ENCODE measurements at regions not wholly inside any gene's neighbourhood (a gene's known extent, or its start where the extent isn't known, plus 50 kb on each side); places are given as distances from the start of the nearest gene placed in this dataset.

- TF ChIP-seq MYB (IDR thresholded peaks at IDR 0.05; ENCODE audit: borderline replicate concordance, low read depth, low read length) (no peak), ATF2 (IDR thresholded peaks at IDR 0.05; ENCODE audit: low read length) (no peak), TAF1 (IDR thresholded peaks at IDR 0.05; ENCODE audit: borderline replicate concordance, low read depth, low read length) (no peak)
Observed at GRCh38 chr1:194176212-194176611, 989.8 kb upstream of the B3GALT2 start (continued).

- WGBS (ENCODE audit: insufficient coverage, insufficient replicate concordance, low lambda C conversion rate, missing lambda C conversion rate), result 36% methylated on average over 1 of the region's 1 CpG
- no peak for DNase-seq (ENCODE audit: low read depth, low spot score)
- no peak for ATAC-seq
- no peak for FAIRE-seq
- no peaks in the 10 kb centered on the region for H3K4me1 ChIP-seq (ENCODE audit: control insufficient read depth, insufficient read depth, low read length)
- no peaks in the 10 kb centered on the region for H3K79me2 ChIP-seq (ENCODE audit: control insufficient read depth, insufficient read depth, low read length)
- H3K36me3 ChIP-seq (ENCODE audit: control insufficient read depth in 2 of 2, insufficient read depth in 2 of 2, low read length in 1 of 2), result no peaks in the 10 kb centered on the region
- H3K27me3 ChIP-seq (replicated peaks in 1 of 2; ENCODE audit: control insufficient read depth in 2 of 2, insufficient read depth in 2 of 2, low read length in 1 of 2), result no peaks in the 10 kb centered on the region
- intact Hi-C loops (cut with micrococcal nuclease; ENCODE audit: unreplicated experiment), result no loop called here
- RAD21 ChIA-PET (ENCODE audit: unreplicated experiment), result no interaction called here
- in situ Hi-C loops (cut with MboI), result no loop called here
- H3K9me3 ChIP-seq (replicated peaks; ENCODE audit: control insufficient read depth, insufficient read depth, low read length), result no peaks in the 10 kb centered on the region
- H3K4me2 ChIP-seq (ENCODE audit: control insufficient read depth, insufficient read depth), result no peak overlapping the region
- SMC1A ChIA-PET (ENCODE audit: uncharacterized antibody, unreplicated experiment), result no interaction called here
- CTCF ChIA-PET, result no interaction called here
- no peak overlapping the region for H3K9ac ChIP-seq (ENCODE audit: control insufficient read depth, insufficient read depth, low read length)
- TF ChIP-seq KLF5 (IDR thresholded peaks at IDR 0.05; ENCODE audit: partially characterized antibody), result no peak
- BruUV-seq (replicated peaks), result no TSS peak
- H4K20me1 ChIP-seq (ENCODE audit: control insufficient read depth, insufficient read depth), result no peaks in the 10 kb centered on the region
- no peak overlapping the region for H2AFZ ChIP-seq (ENCODE audit: control insufficient read depth, low read depth, low read length)
- POLR2A ChIA-PET, result no interaction called here
- no peak overlapping the region for H3K27ac ChIP-seq (ENCODE audit: control insufficient read depth, insufficient read depth)
- H3K4me3 ChIP-seq, result no peak overlapping the region
Observed at GRCh38 chr1:194175251-194175650, 988.8 kb upstream of the B3GALT2 start.

- SMC1A ChIA-PET (ENCODE audit: uncharacterized antibody, unreplicated experiment), result no interaction called here
- RAD21 ChIA-PET (ENCODE audit: unreplicated experiment), result no interaction called here
- intact Hi-C loops (cut with micrococcal nuclease; ENCODE audit: unreplicated experiment), result no loop called here
- Histone ChIP-seq H3K9ac (ENCODE audit: control insufficient read depth, insufficient read depth, low read length) (no peak overlapping the region), H3K27ac (ENCODE audit: control insufficient read depth, insufficient read depth) (no peak overlapping the region), H3K27me3 (replicated peaks in 1 of 2; ENCODE audit: control insufficient read depth in 2 of 2, insufficient read depth in 2 of 2, low read length in 1 of 2) (no peaks in the 10 kb centered on the region), H3K36me3 (ENCODE audit: control insufficient read depth in 2 of 2, insufficient read depth in 2 of 2, low read length in 1 of 2) (no peaks in the 10 kb centered on the region), H3K4me3 (no peak overlapping the region), H3K4me2 (ENCODE audit: control insufficient read depth, insufficient read depth) (no peak overlapping the region), H3K9me3 (replicated peaks; ENCODE audit: control insufficient read depth, insufficient read depth, low read length) (no peaks in the 10 kb centered on the region), H3K79me2 (ENCODE audit: control insufficient read depth, insufficient read depth, low read length) (no peaks in the 10 kb centered on the region), H2AFZ (ENCODE audit: control insufficient read depth, low read depth, low read length) (no peak overlapping the region), H4K20me1 (ENCODE audit: control insufficient read depth, insufficient read depth) (no peaks in the 10 kb centered on the region), H3K4me1 (ENCODE audit: control insufficient read depth, insufficient read depth, low read length) (no peaks in the 10 kb centered on the region)
- ATAC-seq (no peak), DNase-seq (ENCODE audit: low read depth, low spot score) (no peak), FAIRE-seq (no peak)
- in situ Hi-C loops (cut with MboI), result no loop called here
- POLR2A ChIA-PET, result no interaction called here
- BruUV-seq (replicated peaks), result no TSS peak
- CTCF ChIA-PET, result no interaction called here
- TF ChIP-seq RAD21 (IDR thresholded peaks at IDR 0.05; ENCODE audit: insufficient read depth, low read depth, low read length) (no peak), PAX8 (IDR thresholded peaks at IDR 0.05) (no peak), IKZF2 (IDR thresholded peaks at IDR 0.05) (no peak), EGR1 (IDR thresholded peaks at IDR 0.05; ENCODE audit: borderline replicate concordance in 1 of 2, low read depth in 2 of 2, low read length in 2 of 2) (no peak), YBX1 (IDR thresholded peaks at IDR 0.05) (no peak), NFYA (IDR thresholded peaks at IDR 0.05; ENCODE audit: borderline replicate concordance, low read depth, low read length) (no peak), SUPT20H (IDR thresholded peaks at IDR 0.05; ENCODE audit: borderline replicate concordance, control insufficient read depth, low read depth, low read length) (no peak), IRF4 (IDR thresholded peaks at IDR 0.05; ENCODE audit: low read depth, low read length) (no peak), RB1 (IDR thresholded peaks at IDR 0.05; ENCODE audit: borderline replicate concordance) (no peak)
- TF ChIP-seq, protein P1, sequence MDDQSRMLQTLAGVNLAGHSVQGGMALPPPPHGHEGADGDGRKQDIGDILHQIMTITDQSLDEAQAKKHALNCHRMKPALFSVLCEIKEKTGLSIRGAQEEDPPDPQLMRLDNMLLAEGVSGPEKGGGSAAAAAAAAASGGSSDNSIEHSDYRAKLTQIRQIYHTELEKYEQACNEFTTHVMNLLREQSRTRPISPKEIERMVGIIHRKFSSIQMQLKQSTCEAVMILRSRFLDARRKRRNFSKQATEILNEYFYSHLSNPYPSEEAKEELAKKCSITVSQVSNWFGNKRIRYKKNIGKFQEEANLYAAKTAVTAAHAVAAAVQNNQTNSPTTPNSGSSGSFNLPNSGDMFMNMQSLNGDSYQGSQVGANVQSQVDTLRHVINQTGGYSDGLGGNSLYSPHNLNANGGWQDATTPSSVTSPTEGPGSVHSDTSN (IDR thresholded peaks at IDR 0.05; ENCODE audit: insufficient replicate concordance, low read depth, low read length), result no peak
Observed at GRCh38 chr1:194174528-194174927, 988.1 kb upstream of the B3GALT2 start.
